ENCODE measurements at regions not wholly inside any gene's neighbourhood (a gene's known extent, or its start where the extent isn't known, plus 50 kb on each side); places are given as distances from the start of the nearest gene placed in this dataset.

DNA sequence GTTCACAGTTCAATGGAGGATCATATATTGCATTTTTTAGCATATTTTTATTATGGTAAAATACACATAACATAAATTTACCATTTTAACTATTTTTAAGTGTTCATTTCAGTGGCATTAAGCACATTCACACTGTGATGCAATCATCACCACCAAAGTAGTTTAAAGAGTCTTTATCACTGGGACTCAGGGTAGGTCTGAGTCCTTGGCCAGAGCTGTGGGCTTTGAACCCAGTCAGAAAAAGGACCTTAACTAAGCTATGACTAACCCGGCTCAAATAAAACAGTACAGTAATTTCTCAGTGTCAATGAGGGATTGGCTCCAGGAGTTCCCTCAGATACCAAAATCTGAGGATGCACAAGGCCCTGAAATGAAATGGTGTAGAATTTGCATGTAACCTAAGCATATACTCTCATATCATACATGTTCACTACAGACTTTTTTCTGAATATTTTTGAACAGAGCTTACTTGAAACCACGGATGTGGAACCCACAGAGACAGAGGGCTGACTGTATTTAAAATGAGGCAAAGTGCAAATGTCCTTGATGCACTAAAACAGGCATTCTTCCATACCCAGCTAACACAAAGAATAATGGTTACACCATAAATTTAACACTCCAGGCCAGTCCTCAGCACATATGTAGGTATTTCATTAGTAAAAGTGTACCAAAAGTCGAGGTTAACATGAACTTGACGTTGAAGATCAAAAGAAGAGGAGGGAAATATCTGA, 246.2 kb downstream of the LNPK start:
- in situ Hi-C loops (cut with HindIII; ENCODE audit: low sequenced_read_pairs), result no loop called here
- TF ChIP-seq, protein P1, sequence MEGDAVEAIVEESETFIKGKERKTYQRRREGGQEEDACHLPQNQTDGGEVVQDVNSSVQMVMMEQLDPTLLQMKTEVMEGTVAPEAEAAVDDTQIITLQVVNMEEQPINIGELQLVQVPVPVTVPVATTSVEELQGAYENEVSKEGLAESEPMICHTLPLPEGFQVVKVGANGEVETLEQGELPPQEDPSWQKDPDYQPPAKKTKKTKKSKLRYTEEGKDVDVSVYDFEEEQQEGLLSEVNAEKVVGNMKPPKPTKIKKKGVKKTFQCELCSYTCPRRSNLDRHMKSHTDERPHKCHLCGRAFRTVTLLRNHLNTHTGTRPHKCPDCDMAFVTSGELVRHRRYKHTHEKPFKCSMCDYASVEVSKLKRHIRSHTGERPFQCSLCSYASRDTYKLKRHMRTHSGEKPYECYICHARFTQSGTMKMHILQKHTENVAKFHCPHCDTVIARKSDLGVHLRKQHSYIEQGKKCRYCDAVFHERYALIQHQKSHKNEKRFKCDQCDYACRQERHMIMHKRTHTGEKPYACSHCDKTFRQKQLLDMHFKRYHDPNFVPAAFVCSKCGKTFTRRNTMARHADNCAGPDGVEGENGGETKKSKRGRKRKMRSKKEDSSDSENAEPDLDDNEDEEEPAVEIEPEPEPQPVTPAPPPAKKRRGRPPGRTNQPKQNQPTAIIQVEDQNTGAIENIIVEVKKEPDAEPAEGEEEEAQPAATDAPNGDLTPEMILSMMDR (IDR thresholded peaks at IDR 0.05; ENCODE audit: low read depth, low read length, missing control alignments), result no peak
- DNase-seq (ENCODE audit: low read depth), result no peak
- no peak overlapping the region for H3K4me3 ChIP-seq (ENCODE audit: low read depth, low read length)

DNA sequence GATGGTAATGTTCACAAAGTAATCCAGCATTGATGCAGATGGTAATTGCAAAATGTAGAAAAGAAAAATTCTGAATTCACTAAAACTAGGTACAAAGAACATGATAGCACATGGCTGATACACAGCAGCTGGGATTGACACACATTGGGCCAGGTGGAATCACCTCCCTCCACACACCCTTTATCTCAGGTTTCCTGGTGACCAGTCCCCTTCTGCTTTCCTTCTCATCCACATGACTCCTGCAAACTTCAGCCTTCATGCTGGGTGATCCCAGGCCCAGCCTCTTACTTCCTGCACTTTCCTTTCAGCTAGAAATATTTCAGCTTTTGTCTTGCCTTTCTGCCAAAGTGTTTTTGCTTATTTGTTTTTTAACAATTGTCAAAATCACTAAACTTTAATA, 246.9 kb downstream of the LNPK start:
- in situ Hi-C loops (cut with HindIII; ENCODE audit: low sequenced_read_pairs), result no loop called here
- H3K4me3 ChIP-seq (ENCODE audit: low read depth, low read length), result no peak overlapping the region
- DNase-seq (ENCODE audit: low read depth), result no peak
- TF ChIP-seq, protein P1 (IDR thresholded peaks at IDR 0.05; ENCODE audit: low read depth, low read length, missing control alignments), result no peak

DNA sequence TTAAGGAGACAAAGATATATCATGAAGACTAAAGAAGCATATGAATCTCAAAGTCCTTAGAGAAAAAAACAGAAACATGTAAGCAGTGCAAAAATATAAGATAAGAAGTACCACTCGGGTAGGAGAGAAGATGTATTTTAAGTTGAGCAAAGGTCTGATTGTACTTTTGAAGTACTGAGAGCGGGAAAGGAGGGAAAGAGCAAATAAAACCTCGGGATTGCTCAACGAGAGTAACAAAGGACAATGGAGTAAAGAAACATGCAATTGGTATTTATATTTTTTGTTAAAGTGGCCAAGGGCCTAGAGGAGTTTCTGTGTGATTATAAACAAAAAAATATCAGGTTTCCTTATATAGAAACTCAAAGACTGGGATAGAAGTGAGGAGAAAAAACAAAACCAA, 251.9 kb downstream of the LNPK start:
- in situ Hi-C loops (cut with HindIII; ENCODE audit: low sequenced_read_pairs), result no loop called here
- TF ChIP-seq, protein P1 (IDR thresholded peaks at IDR 0.05; ENCODE audit: low read depth, low read length, missing control alignments), result no peak
- no peak overlapping the region for H3K4me3 ChIP-seq (ENCODE audit: low read depth, low read length)
- DNase-seq (ENCODE audit: low read depth), result no peak

DNA sequence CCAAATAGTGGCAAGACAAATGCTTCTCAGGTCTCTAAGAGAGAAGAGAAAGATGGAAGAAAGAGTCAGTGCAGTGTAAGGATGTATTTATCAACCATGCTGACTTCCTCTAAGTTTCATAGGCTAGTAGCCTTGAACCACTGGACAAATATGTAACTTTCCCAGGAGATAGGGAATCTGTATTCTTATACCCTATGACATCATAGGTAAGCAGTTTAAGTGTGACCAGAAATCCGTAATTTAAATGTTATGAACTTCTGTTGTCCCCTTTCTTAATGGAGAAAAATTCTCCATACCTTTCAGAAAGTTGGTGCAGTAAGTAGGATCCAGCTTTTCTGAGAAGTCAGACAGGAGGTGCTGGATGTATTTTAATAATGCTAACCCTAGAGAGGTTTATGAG, 256.2 kb downstream of the LNPK start:
- TF ChIP-seq, protein P1 (IDR thresholded peaks at IDR 0.05; ENCODE audit: low read depth, low read length, missing control alignments), result no peak
- no peak overlapping the region for H3K4me3 ChIP-seq (ENCODE audit: low read depth, low read length)
- no peak for DNase-seq (ENCODE audit: low read depth)
- in situ Hi-C loops (cut with HindIII; ENCODE audit: low sequenced_read_pairs), result no loop called here

DNA sequence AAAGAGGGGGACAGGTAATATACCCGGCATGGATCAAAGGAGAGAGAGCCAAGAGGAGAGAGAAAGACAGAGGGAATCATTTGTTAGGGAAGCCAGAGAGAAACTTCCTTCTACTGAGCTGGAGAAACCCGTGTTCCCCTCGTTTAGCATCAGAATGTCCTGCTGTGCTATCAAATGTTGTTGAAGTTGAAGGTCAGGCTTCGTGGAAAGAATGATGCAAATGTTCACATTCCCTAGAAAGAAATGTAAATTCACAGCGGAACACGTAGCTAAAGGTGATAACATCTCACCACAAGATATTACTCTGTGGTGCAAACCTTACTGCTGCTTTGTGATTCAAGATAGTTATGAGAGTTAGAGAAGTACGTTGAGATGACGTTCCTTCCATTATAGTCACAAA, 258.1 kb downstream of the LNPK start:
- TF ChIP-seq, protein P1 (IDR thresholded peaks at IDR 0.05; ENCODE audit: low read depth, low read length, missing control alignments), result no peak

DNA sequence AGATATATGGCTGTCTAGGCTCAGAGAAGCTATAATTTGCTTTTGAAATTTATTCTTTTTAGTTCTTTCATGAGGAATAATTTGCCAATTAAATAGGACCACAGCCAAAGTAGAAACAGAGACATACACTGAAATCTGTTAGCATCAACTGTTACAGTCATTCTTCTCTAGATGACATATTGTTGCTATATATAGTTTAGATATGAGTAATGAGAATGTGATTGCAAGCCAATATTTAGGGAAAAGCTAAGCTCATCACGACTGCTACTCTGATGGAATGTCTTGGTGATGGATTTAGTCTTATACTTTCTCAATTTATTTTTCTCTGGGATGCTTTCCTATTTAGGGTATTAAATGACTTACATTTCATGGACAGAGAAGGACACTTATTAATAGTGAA, 259.1 kb downstream of the LNPK start:
- TF ChIP-seq, protein P1 (IDR thresholded peaks at IDR 0.05; ENCODE audit: low read depth, low read length, missing control alignments), result no peak
- H3K4me3 ChIP-seq (ENCODE audit: low read depth, low read length), result no peak overlapping the region
- in situ Hi-C loops (cut with HindIII; ENCODE audit: low sequenced_read_pairs), result no loop called here
- no peak for DNase-seq (ENCODE audit: low read depth)

More for the DNA sequence above, 258.1 kb downstream of the LNPK start:
- no peak overlapping the region for H3K4me3 ChIP-seq (ENCODE audit: low read depth, low read length)
- no peak for DNase-seq (ENCODE audit: low read depth)
- in situ Hi-C loops (cut with HindIII; ENCODE audit: low sequenced_read_pairs), result no loop called here
